Kidney epithelial cell (primary cell): ENCODE measurements at regions not wholly inside any gene's neighbourhood (a gene's known extent, or its start where the extent isn't known, plus 50 kb on each side); places are given as distances from the start of the nearest gene placed in this dataset.

ENCODE experiments used
- DNase-seq: peaks from one replicate; pipeline ENCODE4 v3.0.0-alpha.2; 2010; ENCODE audit warnings: low read depth
- H3K27me3 ChIP-seq: 2 replicates; pipeline ENCODE4 v1.6.0; 2011; ENCODE audit warnings: low read length; ENCODE audit not compliant: control insufficient read depth, insufficient read depth
- H3K36me3 ChIP-seq: 2 replicates; pipeline ENCODE4 v1.5.1; 2011; ENCODE audit warnings: low read length; ENCODE audit not compliant: control insufficient read depth, insufficient read depth
- H3K4me3 ChIP-seq: 2 replicates; pipeline ENCODE4 v1.5.1; 2011; ENCODE audit warnings: low read depth, mild to moderate bottlenecking, control low read depth, low read length
- CTCF ChIP-seq: IDR thresholded peaks from 2 replicates; pipeline ENCODE4 v1.5.1; 2011; ENCODE audit warnings: mild to moderate bottlenecking, moderate library complexity, low read length, control low read depth, inconsistent platforms; ENCODE audit not compliant: insufficient read depth, poor library complexity, severe bottlenecking

GRCh38 chr7:45506059-45506458 is 68.1 kb upstream of the ADCY1 start:
- TF ChIP-seq CTCF: no peak
- no peaks in the 10 kb centered on the region for H3K36me3 ChIP-seq
- no peaks in the 10 kb centered on the region for H3K27me3 ChIP-seq
- DNase-seq: no peak
- no peak overlapping the region for H3K4me3 ChIP-seq

- no peak for DNase-seq
- TF ChIP-seq CTCF: no peak
- H3K27me3 ChIP-seq: no peaks in the 10 kb centered on the region
- H3K4me3 ChIP-seq: no peak overlapping the region
- H3K36me3 ChIP-seq: no peaks in the 10 kb centered on the region
These were observed 64.9 kb upstream of the ADCY1 start for GRCh38 chr7:45509222-45509621.

GRCh38 chr7:45511721-45512597 is 62.2 kb upstream of the ADCY1 start:
- no peak for TF ChIP-seq CTCF
- Histone ChIP-seq H3K4me3 (no peak overlapping the region), H3K27me3 (no peaks in the 10 kb centered on the region), H3K36me3 (no peaks in the 10 kb centered on the region)
- DNase-seq: no peak

GRCh38 chr7:45514944-45515343 is 59.2 kb upstream of the ADCY1 start:
- Histone ChIP-seq H3K36me3 (no peaks in the 10 kb centered on the region), H3K27me3 (no peaks in the 10 kb centered on the region), H3K4me3 (no peak overlapping the region)
- no peak for DNase-seq
- TF ChIP-seq CTCF: no peak

- TF ChIP-seq CTCF: no peak
- H3K4me3 ChIP-seq: no peak overlapping the region
- H3K27me3 ChIP-seq: no peaks in the 10 kb centered on the region
- no peaks in the 10 kb centered on the region for H3K36me3 ChIP-seq
- DNase-seq: no peak
These were observed 58.8 kb upstream of the ADCY1 start for GRCh38 chr7:45515346-45515745.
